ENCODE measurements at regions not wholly inside any gene's neighbourhood (a gene's known extent, or its start where the extent isn't known, plus 50 kb on each side); places are given as distances from the start of the nearest gene placed in this dataset.

DNA sequence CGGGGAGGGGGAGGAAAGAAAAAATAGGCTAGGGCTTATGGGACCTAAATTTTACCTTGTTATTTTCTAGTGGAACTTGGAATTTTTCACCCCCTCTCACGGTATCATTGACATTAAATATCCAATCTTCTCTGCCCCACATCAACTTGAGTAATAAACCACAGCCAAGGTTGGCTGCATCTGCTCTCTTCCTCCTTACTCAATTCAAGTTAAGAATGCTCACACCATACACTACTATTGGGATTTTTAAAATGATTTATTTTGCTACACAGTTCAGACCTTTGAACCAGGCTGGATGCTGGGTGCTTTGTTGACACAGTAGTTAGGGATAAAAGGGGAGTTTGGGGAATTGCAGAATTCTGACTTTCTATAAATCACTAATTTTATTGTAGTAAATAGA, 78.2 kb upstream of the DHX15 start:
- Histone ChIP-seq H3K4me3 (ENCODE audit: low read length in 2 of 2) (no peak overlapping the region), H3K9me3 (ENCODE audit: control insufficient read depth in 2 of 2, insufficient read depth in 1 of 2, low read length in 1 of 2) (no peaks in the 10 kb centered on the region), H3K36me3 (ENCODE audit: control insufficient read depth in 2 of 2, insufficient read depth in 2 of 2, low read length in 1 of 2) (no peaks in the 10 kb centered on the region), H3K27ac (ENCODE audit: low read depth in 1 of 2, low read length in 1 of 2) (no peak overlapping the region), H3K27me3 (ENCODE audit: control insufficient read depth in 2 of 2, insufficient read depth in 1 of 2, low read length in 1 of 2) (no peaks in the 10 kb centered on the region), H3K4me1 (ENCODE audit: control insufficient read depth in 2 of 2, insufficient read depth in 2 of 2, low read length in 2 of 2) (no peaks in the 10 kb centered on the region)
- no peak for DNase-seq (ENCODE audit: low read depth in 6 of 9, low spot score in 9 of 9)
- WGBS: 85% methylated on average over 2 of the region's 2 CpGs

DNA sequence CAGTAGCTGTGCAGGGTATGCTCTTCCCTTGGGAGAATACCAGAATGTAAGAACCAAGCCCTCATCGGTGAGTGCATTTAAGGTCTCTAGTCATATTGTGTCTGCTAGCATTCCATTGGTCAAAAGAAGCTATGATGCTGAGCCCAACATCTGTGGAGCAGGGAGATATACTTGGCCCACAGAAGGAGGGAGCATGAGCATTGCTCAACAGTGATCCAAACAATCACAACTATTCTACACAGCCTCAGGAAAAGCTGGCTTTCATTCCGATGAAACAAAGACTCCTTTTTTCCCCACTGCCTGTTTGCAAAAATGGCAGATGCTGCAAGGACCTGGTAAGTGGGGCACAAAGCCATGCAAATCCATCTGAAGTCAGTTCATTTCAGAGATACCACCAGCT, 80.6 kb upstream of the DHX15 start:
- Histone ChIP-seq H3K9me3 (ENCODE audit: control insufficient read depth in 2 of 2, insufficient read depth in 1 of 2, low read length in 1 of 2) (no peaks in the 10 kb centered on the region), H3K4me3 (ENCODE audit: low read length in 2 of 2) (no peak overlapping the region), H3K36me3 (ENCODE audit: control insufficient read depth in 2 of 2, insufficient read depth in 2 of 2, low read length in 1 of 2) (no peaks in the 10 kb centered on the region), H3K27me3 (ENCODE audit: control insufficient read depth in 2 of 2, insufficient read depth in 1 of 2, low read length in 1 of 2) (no peaks in the 10 kb centered on the region), H3K4me1 (ENCODE audit: control insufficient read depth in 2 of 2, insufficient read depth in 2 of 2, low read length in 2 of 2) (no peaks in the 10 kb centered on the region), H3K27ac (ENCODE audit: low read depth in 1 of 2, low read length in 1 of 2) (no peak overlapping the region)
- WGBS: 95% methylated on average over 2 of the region's 2 CpGs
- DNase-seq (ENCODE audit: low read depth in 6 of 9, low spot score in 9 of 9): no peak

DNA sequence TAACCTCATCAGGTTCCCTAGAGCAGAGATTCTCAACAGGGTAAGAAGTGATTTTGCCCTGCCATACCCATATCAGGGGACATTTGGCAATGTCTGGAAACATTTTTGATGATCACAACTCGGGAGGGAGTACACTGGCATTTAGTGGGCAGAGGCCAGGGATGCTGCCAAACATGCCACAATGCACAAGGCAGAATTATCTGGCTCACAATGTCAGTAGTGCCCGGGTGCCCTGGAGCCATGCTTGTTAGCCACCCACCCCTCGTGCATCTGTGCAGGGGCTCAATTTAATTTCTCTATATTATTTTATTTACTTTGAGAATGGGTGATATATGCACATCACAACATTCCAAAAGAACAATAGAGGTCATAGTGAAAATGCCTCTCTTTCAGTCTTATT, 82.0 kb upstream of the DHX15 start:
- 93% methylated on average over 3 of the region's 3 CpGs for WGBS

DNA sequence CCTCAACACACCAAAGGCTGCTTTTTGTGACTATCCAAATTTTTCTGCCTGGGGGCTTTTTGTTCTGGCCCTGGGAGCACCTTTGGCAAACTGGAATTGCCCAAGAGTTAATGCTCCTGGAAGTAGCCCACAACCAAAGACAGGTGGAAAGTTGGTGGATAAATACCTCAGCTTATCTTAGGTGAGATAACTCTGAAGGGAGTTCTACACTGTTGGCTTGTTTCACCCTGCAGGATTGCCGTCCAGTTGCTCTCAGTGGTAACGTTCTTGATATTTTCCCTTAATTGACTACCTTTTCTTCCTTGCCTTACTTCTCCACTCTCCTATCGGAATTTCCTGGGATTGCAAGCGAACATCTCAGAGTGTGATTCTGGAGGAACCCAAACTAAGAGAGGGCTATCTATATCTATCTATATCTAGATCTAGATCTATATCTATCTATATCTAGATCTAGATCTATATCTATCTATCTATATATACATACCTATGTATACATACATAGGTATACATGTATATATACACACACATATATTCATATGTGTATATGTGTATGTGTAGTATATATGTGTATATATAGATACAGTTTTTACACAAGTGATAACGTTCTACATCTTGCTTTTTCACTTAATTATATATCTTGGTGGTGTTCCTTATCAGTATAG, 82.6 kb upstream of the DHX15 start:
- Histone ChIP-seq H3K27ac (ENCODE audit: low read depth in 1 of 2, low read length in 1 of 2) (no peak overlapping the region), H3K4me1 (ENCODE audit: control insufficient read depth in 2 of 2, insufficient read depth in 2 of 2, low read length in 2 of 2) (no peaks in the 10 kb centered on the region), H3K9me3 (ENCODE audit: control insufficient read depth in 2 of 2, insufficient read depth in 1 of 2, low read length in 1 of 2) (no peaks in the 10 kb centered on the region), H3K27me3 (ENCODE audit: control insufficient read depth in 2 of 2, insufficient read depth in 1 of 2, low read length in 1 of 2) (no peaks in the 10 kb centered on the region), H3K36me3 (ENCODE audit: control insufficient read depth in 2 of 2, insufficient read depth in 2 of 2, low read length in 1 of 2) (no peaks in the 10 kb centered on the region), H3K4me3 (ENCODE audit: low read length in 2 of 2) (no peak overlapping the region)
- no peak for DNase-seq (ENCODE audit: low read depth in 6 of 9, low spot score in 9 of 9)
- 94% methylated on average over 5 of the region's 5 CpGs for WGBS

More for the DNA sequence above, 82.0 kb upstream of the DHX15 start:
- no peak for DNase-seq (ENCODE audit: low read depth in 6 of 9, low spot score in 9 of 9)
- H3K27ac ChIP-seq (ENCODE audit: low read depth in 1 of 2, low read length in 1 of 2): no peak overlapping the region
- H3K9me3 ChIP-seq (ENCODE audit: control insufficient read depth in 2 of 2, insufficient read depth in 1 of 2, low read length in 1 of 2): no peaks in the 10 kb centered on the region
- no peaks in the 10 kb centered on the region for H3K36me3 ChIP-seq (ENCODE audit: control insufficient read depth in 2 of 2, insufficient read depth in 2 of 2, low read length in 1 of 2)
- no peaks in the 10 kb centered on the region for H3K4me1 ChIP-seq (ENCODE audit: control insufficient read depth in 2 of 2, insufficient read depth in 2 of 2, low read length in 2 of 2)
- no peak overlapping the region for H3K4me3 ChIP-seq (ENCODE audit: low read length in 2 of 2)
- H3K27me3 ChIP-seq (ENCODE audit: control insufficient read depth in 2 of 2, insufficient read depth in 1 of 2, low read length in 1 of 2): no peaks in the 10 kb centered on the region

DNA sequence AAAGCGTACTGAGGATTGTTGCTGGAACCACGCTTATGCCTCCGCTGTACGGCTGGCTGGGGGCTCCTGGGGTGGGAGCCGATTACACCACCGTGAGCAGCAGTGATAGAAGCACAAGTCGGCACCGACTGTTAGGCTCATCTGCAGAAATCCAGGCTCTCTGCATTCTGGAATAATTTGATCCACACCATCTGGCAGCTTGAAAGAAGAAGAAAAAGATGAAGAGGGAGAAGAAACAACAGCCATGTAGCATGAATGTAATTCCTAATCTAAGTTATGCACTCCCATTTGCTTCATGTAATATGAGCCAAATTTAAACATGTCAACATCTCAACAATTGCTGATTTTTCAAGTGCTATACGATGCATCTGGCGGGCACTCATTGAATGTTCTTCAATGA, 84.6 kb upstream of the DHX15 start:
- no peaks in the 10 kb centered on the region for H3K36me3 ChIP-seq (ENCODE audit: control insufficient read depth in 2 of 2, insufficient read depth in 2 of 2, low read length in 1 of 2)
- no peaks in the 10 kb centered on the region for H3K4me1 ChIP-seq (ENCODE audit: control insufficient read depth in 2 of 2, insufficient read depth in 2 of 2, low read length in 2 of 2)
- 96% methylated on average over 10 of the region's 10 CpGs for WGBS
- H3K4me3 ChIP-seq (ENCODE audit: low read length in 2 of 2): no peak overlapping the region
- no peak for DNase-seq (ENCODE audit: low read depth in 6 of 9, low spot score in 9 of 9)
- no peaks in the 10 kb centered on the region for H3K9me3 ChIP-seq (ENCODE audit: control insufficient read depth in 2 of 2, insufficient read depth in 1 of 2, low read length in 1 of 2)
- no peak overlapping the region for H3K27ac ChIP-seq (ENCODE audit: low read depth in 1 of 2, low read length in 1 of 2)
- no peaks in the 10 kb centered on the region for H3K27me3 ChIP-seq (ENCODE audit: control insufficient read depth in 2 of 2, insufficient read depth in 1 of 2, low read length in 1 of 2)

DNA sequence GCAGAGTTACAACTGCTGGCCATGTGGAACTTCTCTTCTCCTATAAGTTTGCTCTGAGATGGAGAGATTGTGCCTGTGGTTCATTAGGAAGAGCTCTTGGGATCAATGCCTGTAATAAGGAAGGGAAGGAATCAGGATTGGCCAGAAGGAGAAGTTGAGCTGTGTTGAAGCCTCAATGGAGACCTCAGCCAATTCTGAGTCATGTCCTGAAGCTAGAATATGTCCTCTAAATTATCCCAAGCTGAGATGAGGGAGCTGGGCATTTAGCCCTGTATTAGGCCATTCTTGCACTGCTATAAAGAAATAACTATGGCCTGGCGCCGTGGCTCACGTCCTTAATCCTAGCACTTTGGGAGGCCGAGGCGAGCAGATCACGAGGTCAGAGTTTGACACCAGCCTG, 85.4 kb upstream of the DHX15 start:
- Histone ChIP-seq H3K36me3 (ENCODE audit: control insufficient read depth in 2 of 2, insufficient read depth in 2 of 2, low read length in 1 of 2) (no peaks in the 10 kb centered on the region), H3K27me3 (ENCODE audit: control insufficient read depth in 2 of 2, insufficient read depth in 1 of 2, low read length in 1 of 2) (no peaks in the 10 kb centered on the region), H3K9me3 (ENCODE audit: control insufficient read depth in 2 of 2, insufficient read depth in 1 of 2, low read length in 1 of 2) (no peaks in the 10 kb centered on the region), H3K4me1 (ENCODE audit: control insufficient read depth in 2 of 2, insufficient read depth in 2 of 2, low read length in 2 of 2) (no peaks in the 10 kb centered on the region), H3K27ac (ENCODE audit: low read depth in 1 of 2, low read length in 1 of 2) (no peak overlapping the region), H3K4me3 (ENCODE audit: low read length in 2 of 2) (no peak overlapping the region)
- no peak for DNase-seq (ENCODE audit: low read depth in 6 of 9, low spot score in 9 of 9)
- WGBS: 98% methylated on average over 6 of the region's 6 CpGs

DNA sequence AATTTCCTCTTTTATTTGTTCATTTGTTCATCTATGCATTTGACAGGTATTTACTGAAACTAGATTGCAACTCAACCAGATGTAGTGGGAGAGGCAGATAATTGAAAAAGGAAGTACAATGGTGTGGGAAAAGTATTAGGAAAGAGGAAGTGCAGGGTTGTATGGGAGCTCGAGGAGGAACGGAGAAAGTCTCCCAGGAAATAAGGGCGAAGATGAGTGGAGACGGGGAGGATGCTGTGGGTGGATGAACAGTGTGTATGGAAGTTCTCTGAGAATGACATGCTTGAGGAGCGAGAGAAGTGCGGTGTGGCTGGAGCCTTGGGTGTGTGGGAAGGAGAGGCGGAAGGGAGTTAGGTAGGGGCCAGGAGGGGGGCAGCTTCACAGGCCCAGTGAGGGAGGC, 87.5 kb upstream of the DHX15 start:
- 72% methylated on average over 7 of the region's 7 CpGs for WGBS
- Histone ChIP-seq H3K27me3 (ENCODE audit: control insufficient read depth in 2 of 2, insufficient read depth in 1 of 2, low read length in 1 of 2) (no peaks in the 10 kb centered on the region), H3K4me1 (ENCODE audit: control insufficient read depth in 2 of 2, insufficient read depth in 2 of 2, low read length in 2 of 2) (no peaks in the 10 kb centered on the region), H3K36me3 (ENCODE audit: control insufficient read depth in 2 of 2, insufficient read depth in 2 of 2, low read length in 1 of 2) (no peaks in the 10 kb centered on the region), H3K9me3 (ENCODE audit: control insufficient read depth in 2 of 2, insufficient read depth in 1 of 2, low read length in 1 of 2) (no peaks in the 10 kb centered on the region), H3K4me3 (ENCODE audit: low read length in 2 of 2) (no peak overlapping the region), H3K27ac (ENCODE audit: low read depth in 1 of 2, low read length in 1 of 2) (no peak overlapping the region)
- no peak for DNase-seq (ENCODE audit: low read depth in 6 of 9, low spot score in 9 of 9)

DNA sequence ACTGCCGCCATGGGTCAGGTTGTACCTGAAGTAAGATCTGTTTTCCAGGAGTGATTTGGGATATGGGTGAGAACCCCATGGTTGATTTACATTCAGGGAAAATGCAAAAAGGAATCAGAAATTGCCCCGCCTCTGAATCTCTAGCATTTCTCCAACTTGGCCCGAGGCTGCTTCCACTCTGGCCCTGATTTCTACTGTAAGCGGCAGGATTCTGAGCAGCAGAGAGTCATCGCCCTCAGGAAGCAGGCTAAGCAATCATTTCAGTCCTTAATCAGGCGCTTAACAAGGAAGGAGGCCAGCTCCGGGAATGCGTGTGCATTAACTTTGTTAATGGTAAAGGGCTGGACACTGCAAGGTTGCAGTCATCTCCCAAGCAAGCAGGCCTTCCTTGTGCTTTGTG, 88.5 kb upstream of the DHX15 start:
- no peak overlapping the region for H3K4me3 ChIP-seq (ENCODE audit: low read length in 2 of 2)
- no peaks in the 10 kb centered on the region for H3K36me3 ChIP-seq (ENCODE audit: control insufficient read depth in 2 of 2, insufficient read depth in 2 of 2, low read length in 1 of 2)
- H3K27me3 ChIP-seq (ENCODE audit: control insufficient read depth in 2 of 2, insufficient read depth in 1 of 2, low read length in 1 of 2): no peaks in the 10 kb centered on the region
- no peak for DNase-seq (ENCODE audit: low read depth in 6 of 9, low spot score in 9 of 9)
- H3K9me3 ChIP-seq (ENCODE audit: control insufficient read depth in 2 of 2, insufficient read depth in 1 of 2, low read length in 1 of 2): no peaks in the 10 kb centered on the region
- H3K27ac ChIP-seq (ENCODE audit: low read depth in 1 of 2, low read length in 1 of 2): no peak overlapping the region
- H3K4me1 ChIP-seq (ENCODE audit: control insufficient read depth in 2 of 2, insufficient read depth in 2 of 2, low read length in 2 of 2): no peaks in the 10 kb centered on the region
- 97% methylated on average over 8 of the region's 8 CpGs for WGBS

DNA sequence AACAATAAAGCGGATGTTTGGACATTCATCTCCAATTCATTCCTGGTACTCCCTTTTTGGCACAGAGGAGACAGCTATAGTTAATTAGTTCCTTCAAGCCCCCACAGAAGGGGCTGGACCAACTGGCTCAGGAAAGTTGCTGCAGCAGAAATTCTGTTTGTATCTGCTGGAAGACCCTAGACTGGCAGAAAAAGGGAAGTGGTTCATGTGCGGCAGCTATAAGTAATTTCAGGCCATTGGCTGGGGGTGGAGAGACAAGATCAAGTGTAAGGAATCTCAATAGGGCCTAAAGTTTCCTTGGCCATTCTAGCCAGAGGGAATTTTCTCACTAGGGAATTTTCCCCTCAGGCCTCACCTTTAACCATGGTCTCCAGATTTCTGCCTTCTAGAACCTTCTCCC, 89.9 kb upstream of the DHX15 start:
- Histone ChIP-seq H3K4me3 (ENCODE audit: low read length in 2 of 2) (no peak overlapping the region), H3K9me3 (ENCODE audit: control insufficient read depth in 2 of 2, insufficient read depth in 1 of 2, low read length in 1 of 2) (no peaks in the 10 kb centered on the region), H3K36me3 (ENCODE audit: control insufficient read depth in 2 of 2, insufficient read depth in 2 of 2, low read length in 1 of 2) (no peaks in the 10 kb centered on the region), H3K27me3 (ENCODE audit: control insufficient read depth in 2 of 2, insufficient read depth in 1 of 2, low read length in 1 of 2) (no peaks in the 10 kb centered on the region), H3K27ac (ENCODE audit: low read depth in 1 of 2, low read length in 1 of 2) (no peak overlapping the region), H3K4me1 (ENCODE audit: control insufficient read depth in 2 of 2, insufficient read depth in 2 of 2, low read length in 2 of 2) (no peaks in the 10 kb centered on the region)
- 46% methylated on average over 2 of the region's 2 CpGs for WGBS
- no peak for DNase-seq (ENCODE audit: low read depth in 6 of 9, low spot score in 9 of 9)
